Calu3 (cell line): ENCODE measurements at regions not wholly inside any gene's neighbourhood (a gene's known extent, or its start where the extent isn't known, plus 50 kb on each side); places are given as distances from the start of the nearest gene placed in this dataset.

Source experiments
- BruUV-seq: library from RNA; stranded (reverse); fragments of 400-500 nt; replicated peaks from 2 replicates; lab custom pipeline; 2021; lab: Mats Ljungman, UMichigan
- CTCF ChIA-PET: fragments of 300-600 bp; sonication (Branson Sonifier 250); formaldehyde crosslinking; loops from one replicate; lab custom pipeline; 2022; ENCODE audit warnings: antibody characterized with exemption; lab: Charles Lee
- DNase-seq: peaks from one replicate; pipeline ENCODE4 v3.0.0; 2022
- H3K27ac Mint-ChIP-seq: one replicate; pipeline ENCODE4 v1.8.0; 2022; ENCODE audit warnings: mixed read lengths; ENCODE audit not compliant: unreplicated experiment
- H3K27me3 Mint-ChIP-seq: one replicate; pipeline ENCODE4 v1.8.0; 2022; ENCODE audit warnings: mixed read lengths; ENCODE audit not compliant: unreplicated experiment
- H3K36me3 Mint-ChIP-seq: one replicate; pipeline ENCODE4 v1.8.0; 2022; ENCODE audit warnings: mild to moderate bottlenecking, moderate library complexity, mixed read lengths; ENCODE audit not compliant: insufficient read depth, unreplicated experiment
- H3K4me1 Mint-ChIP-seq: one replicate; pipeline ENCODE4 v1.8.0; 2022; ENCODE audit warnings: mild to moderate bottlenecking, low read depth, mixed read lengths; ENCODE audit not compliant: unreplicated experiment
- H3K4me3 Mint-ChIP-seq: one replicate; pipeline ENCODE4 v1.8.0; 2022; ENCODE audit warnings: mild to moderate bottlenecking, low read depth, moderate library complexity, mixed read lengths; ENCODE audit not compliant: unreplicated experiment
- H3K9me3 Mint-ChIP-seq: one replicate; pipeline ENCODE4 v1.8.0; 2022; ENCODE audit warnings: low read depth, mixed read lengths; ENCODE audit not compliant: unreplicated experiment
- CTCF ChIP-seq: fragments of 200-600 bp; IDR thresholded peaks from one replicate; pipeline ENCODE4 v1.8.0; 2022; ENCODE audit warnings: antibody characterized with exemption; ENCODE audit not compliant: unreplicated experiment
- intact Hi-C: fragments of 100-400 bp; cut with micrococcal nuclease; formaldehyde crosslinking; loops from one replicate; pipeline ENCODE4 v1.10.0; 2022; ENCODE audit not compliant: unreplicated experiment

DNA sequence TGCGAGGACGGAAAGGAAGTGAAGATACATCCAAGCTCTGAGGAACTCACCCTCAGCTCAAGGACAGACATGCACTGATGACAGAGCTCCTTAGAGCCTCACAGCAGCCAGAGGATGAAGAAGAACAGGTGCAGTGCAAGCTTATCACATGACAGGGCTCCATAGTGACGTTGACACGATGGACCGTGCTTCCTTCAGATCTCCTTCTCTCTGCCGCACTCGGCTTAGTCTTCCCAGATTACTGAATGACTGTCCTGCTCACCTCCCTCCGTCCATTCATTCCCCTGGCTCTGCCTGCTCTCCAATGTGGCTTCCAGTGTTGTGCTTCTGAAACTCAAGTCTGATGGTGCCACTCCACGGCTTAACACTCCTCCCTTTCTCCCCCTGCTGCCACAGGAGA is 161.5 kb upstream of the PFKP start:
- no TSS peak for BruUV-seq
- no peak for TF ChIP-seq CTCF
- H3K27me3 Mint-ChIP-seq, result peaks cover 9% of the 10 kb centered on the region
- no peaks in the 10 kb centered on the region for H3K4me1 Mint-ChIP-seq
- DNase-seq, result no peak
- intact Hi-C loops, result no loop called here
- H3K4me3 Mint-ChIP-seq, result no peak overlapping the region
- peaks cover 2% of the 10 kb centered on the region for H3K9me3 Mint-ChIP-seq
- CTCF ChIA-PET, result no interaction called here
- H3K36me3 Mint-ChIP-seq, result no peaks in the 10 kb centered on the region
- no peak overlapping the region for H3K27ac Mint-ChIP-seq

GRCh38 chr10:2900530-2900929 is 166.8 kb upstream of the PFKP start:
- peaks cover 2% of the 10 kb centered on the region for H3K9me3 Mint-ChIP-seq
- H3K27me3 Mint-ChIP-seq, result no peaks in the 10 kb centered on the region
- H3K27ac Mint-ChIP-seq, result no peak overlapping the region
- H3K36me3 Mint-ChIP-seq, result no peaks in the 10 kb centered on the region
- no peaks in the 10 kb centered on the region for H3K4me1 Mint-ChIP-seq
- H3K4me3 Mint-ChIP-seq, result no peak overlapping the region
- TF ChIP-seq CTCF, result no peak
- BruUV-seq, result no TSS peak
- intact Hi-C loops, result no loop called here
- no peak for DNase-seq
- CTCF ChIA-PET, result no interaction called here

DNA sequence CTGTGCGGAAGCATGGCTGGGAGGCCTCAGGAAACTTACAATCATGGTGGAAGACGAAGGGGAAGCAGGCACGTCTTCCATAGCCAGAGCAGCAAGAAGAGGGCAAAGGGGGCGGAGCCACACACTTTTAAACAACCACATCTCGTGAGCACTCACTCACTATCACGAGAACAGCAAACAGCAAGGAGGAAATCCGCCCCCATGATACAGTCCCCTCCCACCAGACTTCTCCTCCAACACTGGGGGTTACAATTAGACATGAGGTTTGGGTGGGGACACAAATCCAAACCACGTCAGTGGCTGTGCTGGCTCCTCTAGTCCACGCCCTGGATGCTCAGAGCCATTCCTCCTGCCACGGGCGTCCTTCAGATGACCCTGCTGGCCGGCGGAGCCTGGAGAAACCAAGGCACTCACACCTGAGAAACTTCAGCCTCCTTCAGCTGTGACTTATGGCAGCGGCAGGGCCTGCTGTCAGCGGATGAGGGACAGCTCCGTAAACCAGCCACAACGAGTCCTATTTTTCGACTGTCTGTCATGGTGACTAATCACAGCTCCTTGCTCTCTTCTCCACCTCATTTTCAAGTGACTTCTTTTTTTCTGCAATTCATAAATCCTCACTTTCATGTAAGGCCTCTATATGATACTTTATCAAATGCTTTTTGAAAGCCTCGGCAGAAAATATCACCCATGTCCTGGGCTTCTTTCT is 167.9 kb upstream of the PFKP start:
- no peaks in the 10 kb centered on the region for H3K27me3 Mint-ChIP-seq
- CTCF ChIA-PET, result no interaction called here
- no peaks in the 10 kb centered on the region for H3K36me3 Mint-ChIP-seq
- no peak for TF ChIP-seq CTCF
- H3K27ac Mint-ChIP-seq, result no peak overlapping the region
- H3K9me3 Mint-ChIP-seq, result peaks cover 2% of the 10 kb centered on the region
- no peak overlapping the region for H3K4me3 Mint-ChIP-seq
- H3K4me1 Mint-ChIP-seq, result no peaks in the 10 kb centered on the region
- no peak for DNase-seq
- intact Hi-C loops, result no loop called here
- BruUV-seq, result no TSS peak

DNA sequence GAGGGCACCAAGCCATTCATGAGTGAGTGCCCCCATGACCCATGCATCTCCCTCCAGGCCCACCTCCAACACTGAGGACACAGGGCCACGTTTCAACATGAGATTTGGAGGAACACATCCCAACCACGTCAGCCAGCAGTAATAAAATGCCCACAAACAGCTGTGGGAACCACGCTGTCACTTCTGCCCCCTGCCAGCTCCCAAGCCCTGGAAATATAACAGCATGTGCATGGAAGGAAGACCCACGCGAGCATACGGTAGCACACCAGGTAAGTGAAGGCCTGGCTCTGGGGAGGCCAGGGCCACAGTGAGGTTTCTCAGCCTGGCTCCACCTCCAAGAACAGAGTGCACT is 168.9 kb upstream of the PFKP start:
- no TSS peak for BruUV-seq
- TF ChIP-seq CTCF, result no peak
- intact Hi-C loops, result no loop called here
- H3K4me1 Mint-ChIP-seq, result no peaks in the 10 kb centered on the region
- H3K9me3 Mint-ChIP-seq, result peaks cover 2% of the 10 kb centered on the region
- no peak for DNase-seq
- H3K4me3 Mint-ChIP-seq, result no peak overlapping the region
- H3K27me3 Mint-ChIP-seq, result no peaks in the 10 kb centered on the region
- H3K27ac Mint-ChIP-seq, result no peak overlapping the region
- no peaks in the 10 kb centered on the region for H3K36me3 Mint-ChIP-seq
- CTCF ChIA-PET, result no interaction called here
